ENCODE measurements at regions not wholly inside any gene's neighbourhood (a gene's known extent, or its start where the extent isn't known, plus 50 kb on each side); places are given as distances from the start of the nearest gene placed in this dataset.

DNA sequence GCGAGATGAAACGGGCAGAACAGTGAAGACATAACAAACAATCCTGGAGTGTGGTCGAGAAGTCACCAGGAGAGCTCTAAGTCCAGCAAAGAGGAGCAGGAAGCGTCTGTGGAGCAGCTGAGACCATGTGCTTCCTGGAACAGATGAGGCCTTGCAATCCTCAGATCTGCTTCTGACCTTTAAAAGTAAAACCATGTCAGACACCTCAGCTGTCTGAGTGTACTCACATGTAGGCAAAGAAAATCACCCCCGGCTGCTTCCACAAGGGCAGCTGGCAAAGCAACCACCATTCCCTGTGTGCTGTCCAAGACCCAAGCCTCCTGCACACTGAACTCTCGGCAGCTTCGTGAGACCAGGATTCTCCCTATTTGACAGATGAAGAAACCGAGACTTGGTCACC is 76.6 kb downstream of the EDN3 start:
- TF ChIP-seq, protein P1, sequence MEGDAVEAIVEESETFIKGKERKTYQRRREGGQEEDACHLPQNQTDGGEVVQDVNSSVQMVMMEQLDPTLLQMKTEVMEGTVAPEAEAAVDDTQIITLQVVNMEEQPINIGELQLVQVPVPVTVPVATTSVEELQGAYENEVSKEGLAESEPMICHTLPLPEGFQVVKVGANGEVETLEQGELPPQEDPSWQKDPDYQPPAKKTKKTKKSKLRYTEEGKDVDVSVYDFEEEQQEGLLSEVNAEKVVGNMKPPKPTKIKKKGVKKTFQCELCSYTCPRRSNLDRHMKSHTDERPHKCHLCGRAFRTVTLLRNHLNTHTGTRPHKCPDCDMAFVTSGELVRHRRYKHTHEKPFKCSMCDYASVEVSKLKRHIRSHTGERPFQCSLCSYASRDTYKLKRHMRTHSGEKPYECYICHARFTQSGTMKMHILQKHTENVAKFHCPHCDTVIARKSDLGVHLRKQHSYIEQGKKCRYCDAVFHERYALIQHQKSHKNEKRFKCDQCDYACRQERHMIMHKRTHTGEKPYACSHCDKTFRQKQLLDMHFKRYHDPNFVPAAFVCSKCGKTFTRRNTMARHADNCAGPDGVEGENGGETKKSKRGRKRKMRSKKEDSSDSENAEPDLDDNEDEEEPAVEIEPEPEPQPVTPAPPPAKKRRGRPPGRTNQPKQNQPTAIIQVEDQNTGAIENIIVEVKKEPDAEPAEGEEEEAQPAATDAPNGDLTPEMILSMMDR (IDR thresholded peaks at IDR 0.05): no peak
- no peak for TF ChIP-seq POLR2A (IDR thresholded peaks at IDR 0.05)

Data from thyroid gland (tissue), 4 donors.